GM18951 (cell line): ENCODE measurements at regions not wholly inside any gene's neighbourhood (a gene's known extent, or its start where the extent isn't known, plus 50 kb on each side); places are given as distances from the start of the nearest gene placed in this dataset.

ENCODE experiments used
- POLR2A ChIP-seq: IDR thresholded peaks from 4 replicates; pipeline ENCODE4 v1.6.1; 2011; ENCODE audit warnings: mild to moderate bottlenecking; ENCODE audit not compliant: insufficient read length, insufficient read depth; ENCODE audit errors: extremely low read depth
- in situ Hi-C: fragments of 300-500 bp; cut with MboI; formaldehyde crosslinking; loops from one replicate; pipeline ENCODE4 v1.12.0; 2022; ENCODE audit warnings: low sequenced_read_pairs, mixed read lengths, inconsistent platforms; ENCODE audit not compliant: unreplicated experiment

DNA sequence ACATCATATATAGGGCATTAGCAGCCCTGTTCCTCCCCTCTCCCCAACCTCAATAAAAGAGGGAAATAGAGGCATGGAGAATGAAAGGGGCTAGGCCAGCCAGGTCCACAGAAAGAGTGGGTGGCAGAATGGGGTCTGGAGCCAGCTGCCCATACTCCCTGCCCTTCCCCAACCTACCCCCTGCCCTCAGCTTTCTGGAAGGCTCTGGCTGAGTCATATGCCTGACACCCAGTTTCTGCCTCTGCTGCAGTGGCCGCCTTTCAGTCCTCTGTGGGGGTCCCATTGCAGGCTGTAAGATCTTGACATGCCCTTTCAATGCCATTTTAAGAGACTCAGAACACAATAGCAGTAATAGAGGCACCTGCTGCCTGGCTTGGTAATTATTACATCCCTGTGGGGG, 95.7 kb downstream of the LINGO1 start:
- in situ Hi-C loops: no loop called here
- TF ChIP-seq POLR2A: no peak

DNA sequence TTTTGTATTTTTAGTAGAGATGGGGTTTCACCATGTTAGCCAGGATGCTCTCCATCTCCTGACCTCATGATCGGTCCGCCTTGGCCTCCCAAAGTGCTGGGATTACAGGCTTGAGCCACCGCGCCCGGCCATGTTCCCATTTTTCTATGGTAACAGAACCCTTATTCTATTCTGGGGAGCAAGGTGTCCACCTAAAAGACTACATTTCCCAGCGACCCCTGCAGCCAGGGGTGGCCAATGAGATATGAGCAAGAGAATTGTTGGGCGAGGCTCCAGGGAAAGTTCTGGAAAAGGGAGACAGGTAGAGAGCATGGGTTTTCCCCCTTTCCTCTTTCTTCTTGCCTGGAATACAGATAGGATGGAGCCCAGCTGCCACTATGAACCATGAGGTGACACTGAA, 96.9 kb downstream of the LINGO1 start:
- TF ChIP-seq POLR2A: no peak
- in situ Hi-C loops: no loop called here
